CD4-positive, alpha-beta memory T cell (primary cell): ENCODE measurements at regions not wholly inside any gene's neighbourhood (a gene's known extent, or its start where the extent isn't known, plus 50 kb on each side); places are given as distances from the start of the nearest gene placed in this dataset.

Source experiments
- CTCF ChIA-PET: fragments of 350-600 bp; sonication (Branson Sonifier 250); formaldehyde crosslinking; loops from one replicate; lab custom pipeline; 2021; ENCODE audit warnings: inconsistent platforms; ENCODE audit not compliant: partially characterized antibody; lab: Charles Lee
- POLR2A ChIA-PET: fragments of 350-600 bp; sonication (Branson Sonifier 250); formaldehyde crosslinking; loops from one replicate; lab custom pipeline; 2021; ENCODE audit not compliant: partially characterized antibody; lab: Charles Lee
- DNase-seq, 5 donors: peaks; one replicate each; pipeline versions ENCODE4 v3.0.0 to v3.0.0-alpha.2; 2020 to 2022; ENCODE audit warnings: mixed read lengths in 1 of 5
- H3K27ac ChIP-seq: one replicate; pipeline ENCODE4 v1.7.0; 2013; ENCODE audit warnings: low read depth, low read length
- H3K27me3 ChIP-seq: 2 replicates; pipeline ENCODE4 v1.7.0; 2013; ENCODE audit warnings: mild to moderate bottlenecking, low read length, moderate library complexity; ENCODE audit not compliant: insufficient read depth
- H3K36me3 ChIP-seq: 2 replicates; pipeline ENCODE4 v1.7.0; 2013; ENCODE audit warnings: mild to moderate bottlenecking, low read length, moderate library complexity; ENCODE audit not compliant: insufficient read depth
- H3K4me1 ChIP-seq: 2 replicates; pipeline ENCODE4 v1.7.0; 2013; ENCODE audit warnings: mild to moderate bottlenecking, low read length, moderate library complexity; ENCODE audit not compliant: insufficient read depth
- H3K4me3 ChIP-seq, 2 donors: one replicate each; pipeline ENCODE4 v1.7.0; 2013; ENCODE audit warnings: low read length in 2 of 2, mild to moderate bottlenecking in 1 of 2
- H3K9me3 ChIP-seq, 2 donors: one replicate each; pipeline ENCODE4 v1.7.0; 2013; ENCODE audit warnings: low read length in 2 of 2, control low read depth in 1 of 2; ENCODE audit not compliant: control insufficient read depth in 1 of 2
- H3K27ac Mint-ChIP-seq, 7 donors: one replicate each; pipeline ENCODE4 v1.8.0; 2020 to 2021; ENCODE audit warnings: mixed read lengths in 7 of 7, mild to moderate bottlenecking in 6 of 7, inconsistent platforms in 3 of 7, moderate library complexity in 3 of 7
- H3K27me3 Mint-ChIP-seq, 2 donors: one replicate each; pipeline ENCODE4 v1.8.0; 2020 to 2021; ENCODE audit warnings: mixed read lengths in 2 of 2
- H3K36me3 Mint-ChIP-seq, 2 donors: one replicate each; pipeline ENCODE4 v1.8.0; 2020 to 2021; ENCODE audit warnings: mixed read lengths in 2 of 2, inconsistent platforms in 1 of 2, mild to moderate bottlenecking in 1 of 2
- H3K4me1 Mint-ChIP-seq, 4 donors: one replicate each; pipeline ENCODE4 v1.8.0; 2020 to 2021; ENCODE audit warnings: mixed read lengths in 4 of 4, mild to moderate bottlenecking in 1 of 4
- H3K4me3 Mint-ChIP-seq, 8 donors: one replicate each; pipeline ENCODE4 v1.8.0; 2020 to 2021; ENCODE audit warnings: mixed read lengths in 8 of 8, mild to moderate bottlenecking in 7 of 8, moderate library complexity in 6 of 8, inconsistent platforms in 3 of 8
- H3K9me3 Mint-ChIP-seq, 8 donors: one replicate each; pipeline ENCODE4 v1.8.0; 2020 to 2021; ENCODE audit warnings: mixed read lengths in 8 of 8, mild to moderate bottlenecking in 5 of 8, inconsistent platforms in 3 of 8, moderate library complexity in 1 of 8
- intact Hi-C: fragments of 100-400 bp; cut with micrococcal nuclease; formaldehyde crosslinking; loops from one replicate; pipeline ENCODE4 v1.15.1; 2023

GRCh38 chr2:121136323-121136722 lies 148.7 kb downstream of the TFCP2L1 start:
- Mint-ChIP-seq H3K27me3 (peaks cover 1 to 9% of the 10 kb centered on the region in 2 donors), H3K4me1 (no peaks in the 10 kb centered on the region), H3K4me3 (no peak overlapping the region), H3K36me3 (no peaks in the 10 kb centered on the region), H3K9me3 (peaks cover 0 to 8% (median 0%) of the 10 kb centered on the region in 8 donors), H3K27ac (no peak overlapping the region)
- Histone ChIP-seq H3K27me3 (no peaks in the 10 kb centered on the region), H3K4me1 (no peaks in the 10 kb centered on the region), H3K27ac (no peak overlapping the region), H3K9me3 (no peaks in the 10 kb centered on the region), H3K36me3 (no peaks in the 10 kb centered on the region), H3K4me3 (no peak overlapping the region)
- CTCF ChIA-PET = no interaction called here
- no peak for DNase-seq
- POLR2A ChIA-PET = no interaction called here
- intact Hi-C loops = no loop called here

GRCh38 chr2:121137571-121137970 lies 147.4 kb downstream of the TFCP2L1 start:
- DNase-seq = no peak
- ChIA-PET POLR2A (no interaction called here), CTCF (no interaction called here)

DNA sequence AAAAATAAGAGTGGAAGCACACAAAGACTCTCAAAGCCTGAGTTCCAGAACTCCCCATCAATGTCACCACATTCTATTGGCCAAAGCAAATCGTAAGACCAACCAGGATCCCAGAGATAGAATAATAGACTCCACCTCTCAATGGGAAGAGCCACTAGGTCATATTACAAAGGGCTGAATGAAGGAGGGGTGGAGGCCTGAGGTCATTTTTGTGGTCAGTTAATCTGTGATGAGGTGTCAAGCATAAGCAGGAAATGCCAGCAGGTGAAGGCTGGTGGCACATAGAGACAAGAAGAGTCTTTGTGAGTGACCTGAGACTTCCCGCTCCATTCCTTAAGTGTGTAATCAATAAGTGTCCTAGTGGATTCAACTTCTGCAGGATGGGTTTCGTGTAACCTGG lies 144.3 kb downstream of the TFCP2L1 start:
- ChIA-PET CTCF (interaction anchor here (1.5 kb wide), 1 partner anchor 10 kb away, joined by 3 read pairs; no protein-coding TSS in a partner anchor), POLR2A (no interaction called here)
- H3K9me3 ChIP-seq = no peaks in the 10 kb centered on the region
- no peaks in the 10 kb centered on the region for H3K4me1 ChIP-seq
- no peak overlapping the region for H3K4me3 ChIP-seq
- DNase-seq = no peak
- Mint-ChIP-seq H3K9me3 (peaks cover 0 to 11% (median 0%) of the 10 kb centered on the region in 8 donors), H3K36me3 (no peaks in the 10 kb centered on the region), H3K27ac (no peak overlapping the region), H3K27me3 (peaks cover 0 to 6% of the 10 kb centered on the region in 2 donors), H3K4me3 (no peak overlapping the region), H3K4me1 (no peaks in the 10 kb centered on the region)
- no peak overlapping the region for H3K27ac ChIP-seq
- no peaks in the 10 kb centered on the region for H3K36me3 ChIP-seq
- no peaks in the 10 kb centered on the region for H3K27me3 ChIP-seq
- intact Hi-C loops = no loop called here

More at GRCh38 chr2:121137571-121137970, 147.4 kb downstream of the TFCP2L1 start:
- H3K27ac ChIP-seq = no peak overlapping the region
- H3K9me3 ChIP-seq = no peaks in the 10 kb centered on the region
- H3K4me1 Mint-ChIP-seq = no peaks in the 10 kb centered on the region
- H3K36me3 ChIP-seq = no peaks in the 10 kb centered on the region
- H3K27ac Mint-ChIP-seq = no peak overlapping the region
- H3K36me3 Mint-ChIP-seq = no peaks in the 10 kb centered on the region
- H3K4me1 ChIP-seq = no peaks in the 10 kb centered on the region
- no peaks in the 10 kb centered on the region for H3K27me3 ChIP-seq
- H3K4me3 Mint-ChIP-seq = no peak overlapping the region
- peaks cover 0 to 8% (median 0%) of the 10 kb centered on the region in 8 donors for H3K9me3 Mint-ChIP-seq
- no peak overlapping the region for H3K4me3 ChIP-seq
- peaks cover 1 to 9% of the 10 kb centered on the region in 2 donors for H3K27me3 Mint-ChIP-seq
- intact Hi-C loops = no loop called here

DNA sequence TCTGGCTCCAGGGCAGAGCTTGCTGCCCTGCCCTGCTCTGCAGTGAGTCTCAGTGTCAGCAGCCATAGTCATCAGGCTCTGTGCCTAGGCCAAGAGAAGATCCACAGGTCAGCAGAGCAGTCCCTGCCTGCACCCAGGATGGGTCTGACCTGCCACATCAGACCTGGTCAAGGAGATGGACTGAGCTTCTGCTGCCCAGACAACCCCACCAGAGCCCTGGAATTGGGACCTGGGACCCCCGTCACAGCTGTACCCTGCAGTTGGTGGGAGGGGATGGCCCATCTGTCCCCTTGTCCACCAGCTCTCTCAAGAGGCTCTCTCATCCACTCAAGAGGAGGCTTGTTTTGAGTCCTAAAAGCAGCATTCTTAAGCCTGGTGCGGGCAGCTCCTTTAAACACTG lies 142.6 kb downstream of the TFCP2L1 start:
- Histone ChIP-seq H3K9me3 (no peaks in the 10 kb centered on the region), H3K4me3 (no peak overlapping the region), H3K4me1 (no peaks in the 10 kb centered on the region), H3K36me3 (no peaks in the 10 kb centered on the region), H3K27ac (no peak overlapping the region), H3K27me3 (no peaks in the 10 kb centered on the region)
- H3K9me3 Mint-ChIP-seq = peaks cover 0 to 11% (median 0%) of the 10 kb centered on the region in 8 donors
- intact Hi-C loops = no loop called here
- DNase-seq = no peak
- peaks cover 0 to 6% of the 10 kb centered on the region in 2 donors for H3K27me3 Mint-ChIP-seq
- H3K36me3 Mint-ChIP-seq = no peaks in the 10 kb centered on the region
- no peaks in the 10 kb centered on the region for H3K4me1 Mint-ChIP-seq
- CTCF ChIA-PET = no interaction called here
- POLR2A ChIA-PET = no interaction called here
- no peak overlapping the region for H3K27ac Mint-ChIP-seq
- no peak overlapping the region for H3K4me3 Mint-ChIP-seq

- no peaks in the 10 kb centered on the region for H3K36me3 Mint-ChIP-seq
- ChIA-PET POLR2A (no interaction called here), CTCF (no interaction called here)
- no peak overlapping the region for H3K27ac ChIP-seq
- intact Hi-C loops = no loop called here
- H3K9me3 ChIP-seq = no peaks in the 10 kb centered on the region
- H3K4me1 Mint-ChIP-seq = no peaks in the 10 kb centered on the region
- H3K36me3 ChIP-seq = no peaks in the 10 kb centered on the region
- no peaks in the 10 kb centered on the region for H3K27me3 Mint-ChIP-seq
- peaks cover 0 to 9% (median 0%) of the 10 kb centered on the region in 8 donors for H3K9me3 Mint-ChIP-seq
- H3K4me1 ChIP-seq = no peaks in the 10 kb centered on the region
- H3K27me3 ChIP-seq = no peaks in the 10 kb centered on the region
- no peak overlapping the region for H3K4me3 Mint-ChIP-seq
- DNase-seq = no peak
- H3K27ac Mint-ChIP-seq = no peak overlapping the region
- no peak overlapping the region for H3K4me3 ChIP-seq
These were observed 140.9 kb downstream of the TFCP2L1 start for GRCh38 chr2:121144111-121144510.

GRCh38 chr2:121146630-121147029 lies 138.4 kb downstream of the TFCP2L1 start:
- ChIA-PET CTCF (no interaction called here), POLR2A (no interaction called here)
- H3K27me3 ChIP-seq = no peaks in the 10 kb centered on the region
- Mint-ChIP-seq H3K27me3 (no peaks in the 10 kb centered on the region), H3K9me3 (peaks cover 0 to 3% (median 0%) of the 10 kb centered on the region in 8 donors), H3K27ac (no peak overlapping the region), H3K4me3 (no peak overlapping the region), H3K4me1 (no peaks in the 10 kb centered on the region), H3K36me3 (no peaks in the 10 kb centered on the region)
- intact Hi-C loops = no loop called here
- H3K27ac ChIP-seq = no peak overlapping the region
- no peak overlapping the region for H3K4me3 ChIP-seq
- H3K9me3 ChIP-seq = no peaks in the 10 kb centered on the region
- no peak for DNase-seq
- no peaks in the 10 kb centered on the region for H3K4me1 ChIP-seq
- H3K36me3 ChIP-seq = no peaks in the 10 kb centered on the region

- Histone ChIP-seq H3K36me3 (no peaks in the 10 kb centered on the region), H3K9me3 (no peaks in the 10 kb centered on the region), H3K27ac (no peak overlapping the region), H3K4me3 (no peak overlapping the region), H3K4me1 (no peaks in the 10 kb centered on the region), H3K27me3 (no peaks in the 10 kb centered on the region)
- no peaks in the 10 kb centered on the region for H3K27me3 Mint-ChIP-seq
- no peaks in the 10 kb centered on the region for H3K4me1 Mint-ChIP-seq
- H3K36me3 Mint-ChIP-seq = no peaks in the 10 kb centered on the region
- POLR2A ChIA-PET = no interaction called here
- H3K4me3 Mint-ChIP-seq = no peak overlapping the region
- H3K27ac Mint-ChIP-seq = no peak overlapping the region
- CTCF ChIA-PET = no interaction called here
- peaks cover 0 to 3% (median 0%) of the 10 kb centered on the region in 8 donors for H3K9me3 Mint-ChIP-seq
- DNase-seq = no peak
- intact Hi-C loops = no loop called here
These were observed 137.2 kb downstream of the TFCP2L1 start for GRCh38 chr2:121147766-121148165.

- H3K27me3 ChIP-seq = no peaks in the 10 kb centered on the region
- intact Hi-C loops = no loop called here
- no peak overlapping the region for H3K27ac ChIP-seq
- POLR2A ChIA-PET = no interaction called here
- H3K36me3 ChIP-seq = no peaks in the 10 kb centered on the region
- no peak overlapping the region for H3K4me3 ChIP-seq
- H3K27me3 Mint-ChIP-seq = no peaks in the 10 kb centered on the region
- no peaks in the 10 kb centered on the region for H3K4me1 Mint-ChIP-seq
- CTCF ChIA-PET = no interaction called here
- no peak overlapping the region for H3K4me3 Mint-ChIP-seq
- no peak overlapping the region for H3K27ac Mint-ChIP-seq
- H3K9me3 Mint-ChIP-seq = peaks cover 0 to 3% (median 0%) of the 10 kb centered on the region in 8 donors
- H3K36me3 Mint-ChIP-seq = no peaks in the 10 kb centered on the region
- DNase-seq = no peak
- H3K9me3 ChIP-seq = no peaks in the 10 kb centered on the region
- H3K4me1 ChIP-seq = no peaks in the 10 kb centered on the region
These were observed 136.5 kb downstream of the TFCP2L1 start for GRCh38 chr2:121148481-121148880.
